ENCODE measurements at regions not wholly inside any gene's neighbourhood (a gene's known extent, or its start where the extent isn't known, plus 50 kb on each side); places are given as distances from the start of the nearest gene placed in this dataset.

DNA sequence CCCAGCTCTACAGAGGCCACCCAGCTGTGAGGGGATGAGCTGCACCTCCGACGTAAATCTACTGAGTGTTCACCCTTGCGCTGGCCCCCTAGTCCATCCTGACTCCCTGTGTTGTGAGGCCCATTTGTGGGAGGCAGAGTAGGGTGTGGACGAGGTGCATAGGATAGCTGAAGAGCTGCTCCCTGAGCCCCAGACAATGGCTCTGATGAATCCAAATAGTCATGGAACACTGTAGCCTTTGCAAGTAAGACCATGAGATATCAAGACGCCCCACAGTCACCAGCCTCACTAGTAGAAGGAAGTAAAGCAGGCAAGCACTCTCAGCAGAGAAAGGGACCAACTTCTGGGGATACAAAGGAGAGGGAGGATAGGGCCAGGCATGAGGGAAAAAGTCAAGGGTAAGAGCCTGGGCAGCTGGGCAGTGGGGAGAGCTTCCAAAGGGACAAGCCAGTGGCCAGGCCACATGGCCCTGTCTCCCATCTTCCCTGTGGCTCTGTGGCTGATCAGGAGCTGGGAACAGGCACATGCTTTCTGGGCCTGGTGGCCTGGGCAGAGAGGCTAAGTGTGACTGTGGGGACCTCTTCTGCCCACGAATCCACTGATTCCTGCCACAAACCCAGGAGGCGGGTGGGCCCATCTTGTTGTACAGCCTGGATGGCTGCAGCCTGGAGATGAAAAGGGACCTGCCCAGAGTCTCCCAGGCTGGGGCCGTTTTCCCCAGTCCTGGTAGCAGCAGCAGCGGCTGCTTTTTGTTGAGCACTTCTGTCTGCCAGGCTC lies 55.5 kb upstream of the EPS8L3 start:
- Histone ChIP-seq H3K36me3 (no peaks in the 10 kb centered on the region), H3K27me3 (no peaks in the 10 kb centered on the region), H3K9me3 (peaks cover 6% of the 10 kb centered on the region), H3K4me3 (ENCODE audit: low read depth, low read length) (no peak overlapping the region), H3K4me1 (peaks cover 3% of the 10 kb centered on the region)
- no peak for DNase-seq
- TF ChIP-seq, protein P1, sequence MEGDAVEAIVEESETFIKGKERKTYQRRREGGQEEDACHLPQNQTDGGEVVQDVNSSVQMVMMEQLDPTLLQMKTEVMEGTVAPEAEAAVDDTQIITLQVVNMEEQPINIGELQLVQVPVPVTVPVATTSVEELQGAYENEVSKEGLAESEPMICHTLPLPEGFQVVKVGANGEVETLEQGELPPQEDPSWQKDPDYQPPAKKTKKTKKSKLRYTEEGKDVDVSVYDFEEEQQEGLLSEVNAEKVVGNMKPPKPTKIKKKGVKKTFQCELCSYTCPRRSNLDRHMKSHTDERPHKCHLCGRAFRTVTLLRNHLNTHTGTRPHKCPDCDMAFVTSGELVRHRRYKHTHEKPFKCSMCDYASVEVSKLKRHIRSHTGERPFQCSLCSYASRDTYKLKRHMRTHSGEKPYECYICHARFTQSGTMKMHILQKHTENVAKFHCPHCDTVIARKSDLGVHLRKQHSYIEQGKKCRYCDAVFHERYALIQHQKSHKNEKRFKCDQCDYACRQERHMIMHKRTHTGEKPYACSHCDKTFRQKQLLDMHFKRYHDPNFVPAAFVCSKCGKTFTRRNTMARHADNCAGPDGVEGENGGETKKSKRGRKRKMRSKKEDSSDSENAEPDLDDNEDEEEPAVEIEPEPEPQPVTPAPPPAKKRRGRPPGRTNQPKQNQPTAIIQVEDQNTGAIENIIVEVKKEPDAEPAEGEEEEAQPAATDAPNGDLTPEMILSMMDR (IDR thresholded peaks at IDR 0.05; ENCODE audit: low read depth, low read length): no peak

GRCh38 chr1:109818271-109818987 lies 54.7 kb upstream of the EPS8L3 start:
- TF ChIP-seq, protein P1 (IDR thresholded peaks at IDR 0.05; ENCODE audit: low read depth, low read length): no peak
- H3K27me3 ChIP-seq: no peaks in the 10 kb centered on the region
- H3K4me3 ChIP-seq (ENCODE audit: low read depth, low read length): no peak overlapping the region
- H3K4me1 ChIP-seq: peaks cover 3% of the 10 kb centered on the region
- DNase-seq: no peak
- H3K36me3 ChIP-seq: no peaks in the 10 kb centered on the region
- H3K9me3 ChIP-seq: peaks cover 6% of the 10 kb centered on the region

GRCh38 chr1:109817881-109818270 lies 54.2 kb upstream of the EPS8L3 start:
- Histone ChIP-seq H3K9me3 (peaks cover 6% of the 10 kb centered on the region), H3K4me1 (peaks cover 3% of the 10 kb centered on the region), H3K4me3 (ENCODE audit: low read depth, low read length) (no peak overlapping the region), H3K27me3 (no peaks in the 10 kb centered on the region), H3K36me3 (no peaks in the 10 kb centered on the region)
- TF ChIP-seq, protein P1 (IDR thresholded peaks at IDR 0.05; ENCODE audit: low read depth, low read length): no peak
- no peak for DNase-seq

DNA sequence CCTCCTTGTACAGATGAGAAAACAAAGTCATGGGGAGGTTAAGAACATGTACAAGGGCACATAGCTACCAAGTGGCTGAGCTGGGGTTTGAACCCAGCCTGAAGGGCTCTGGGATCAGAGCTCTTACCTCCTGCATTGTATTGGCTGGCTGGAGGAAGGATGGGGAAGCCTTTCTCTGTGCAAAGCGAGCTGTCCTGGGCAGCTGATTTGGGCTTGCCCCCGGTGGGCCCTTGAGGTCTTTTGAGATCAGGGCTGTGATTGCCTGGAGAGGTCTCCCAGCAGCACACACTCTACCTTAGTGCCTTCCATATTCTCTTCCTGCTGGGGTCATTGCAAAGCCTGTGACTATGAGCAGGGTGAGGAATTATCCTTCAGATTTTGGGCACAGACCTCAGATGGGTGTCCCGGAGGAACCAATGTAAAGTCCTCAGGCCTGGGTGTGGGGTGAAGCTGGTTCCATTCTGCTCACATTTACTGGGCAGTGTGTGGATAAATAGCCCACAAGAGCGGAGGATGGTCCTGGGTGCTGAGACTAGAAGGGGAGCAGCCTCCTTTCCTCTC lies 53.3 kb upstream of the EPS8L3 start:
- no peak overlapping the region for H3K4me3 ChIP-seq (ENCODE audit: low read depth, low read length)
- peaks cover 3% of the 10 kb centered on the region for H3K4me1 ChIP-seq
- peaks cover 6% of the 10 kb centered on the region for H3K9me3 ChIP-seq
- H3K27me3 ChIP-seq: no peaks in the 10 kb centered on the region
- TF ChIP-seq, protein P1 (IDR thresholded peaks at IDR 0.05; ENCODE audit: low read depth, low read length): no peak
- no peaks in the 10 kb centered on the region for H3K36me3 ChIP-seq
- no peak for DNase-seq

GRCh38 chr1:109816175-109816811 lies 52.6 kb upstream of the EPS8L3 start:
- TF ChIP-seq, protein P1 (IDR thresholded peaks at IDR 0.05; ENCODE audit: low read depth, low read length): no peak
- Histone ChIP-seq H3K9me3 (peaks cover 6% of the 10 kb centered on the region), H3K27me3 (no peaks in the 10 kb centered on the region), H3K4me3 (ENCODE audit: low read depth, low read length) (no peak overlapping the region), H3K36me3 (no peaks in the 10 kb centered on the region), H3K4me1 (peaks cover 3% of the 10 kb centered on the region)
- DNase-seq: no peak
